ENCODE measurements at regions not wholly inside any gene's neighbourhood (a gene's known extent, or its start where the extent isn't known, plus 50 kb on each side); places are given as distances from the start of the nearest gene placed in this dataset.

- no peak for DNase-seq
Observed at GRCh38 chr6:138580040-138580439, 80.7 kb upstream of the NHSL1 start.

GRCh38 chr6:138580801-138581200, 81.5 kb upstream of the NHSL1 start:
- no peak for DNase-seq

DNA sequence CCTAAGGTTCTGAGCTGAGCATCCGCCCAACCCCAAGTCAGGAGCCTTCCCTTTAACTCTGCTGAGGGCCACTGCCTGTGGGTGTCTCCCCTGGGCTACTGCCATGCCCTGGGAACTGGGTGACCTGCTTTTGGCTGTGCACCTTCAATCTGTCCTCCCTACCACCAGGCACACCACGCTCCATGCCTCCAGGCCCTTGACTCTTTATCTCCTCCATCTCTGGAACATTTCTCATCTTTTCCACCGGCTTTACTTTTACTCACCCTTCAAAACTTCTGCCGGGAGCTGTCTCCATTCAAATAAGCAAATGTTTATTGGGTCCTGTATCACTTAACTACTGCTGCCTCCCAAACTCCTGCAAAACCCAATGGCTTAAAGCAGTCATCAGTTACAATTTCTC, 83.3 kb upstream of the NHSL1 start:
- no peak for DNase-seq

DNA sequence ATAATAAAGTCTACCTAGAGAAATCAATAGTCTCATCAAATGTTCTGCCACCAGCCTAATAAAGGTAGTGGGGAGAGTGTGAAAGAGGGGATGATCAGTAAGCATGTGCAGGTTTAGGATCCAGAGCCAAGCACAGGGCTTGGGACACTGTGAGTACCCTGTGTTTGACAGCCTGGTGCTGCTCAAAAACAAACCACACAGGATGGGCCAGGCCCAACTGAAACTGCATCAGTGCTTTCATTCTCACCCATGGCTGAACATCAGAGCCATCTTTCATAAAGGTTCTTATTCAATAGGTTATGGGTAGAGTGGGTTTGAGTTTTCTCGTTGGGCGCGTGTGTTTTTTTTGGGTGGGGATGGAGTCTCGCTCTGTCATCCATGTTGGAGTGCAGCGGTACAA, 87.3 kb upstream of the NHSL1 start:
- DNase-seq = no peak

DNA sequence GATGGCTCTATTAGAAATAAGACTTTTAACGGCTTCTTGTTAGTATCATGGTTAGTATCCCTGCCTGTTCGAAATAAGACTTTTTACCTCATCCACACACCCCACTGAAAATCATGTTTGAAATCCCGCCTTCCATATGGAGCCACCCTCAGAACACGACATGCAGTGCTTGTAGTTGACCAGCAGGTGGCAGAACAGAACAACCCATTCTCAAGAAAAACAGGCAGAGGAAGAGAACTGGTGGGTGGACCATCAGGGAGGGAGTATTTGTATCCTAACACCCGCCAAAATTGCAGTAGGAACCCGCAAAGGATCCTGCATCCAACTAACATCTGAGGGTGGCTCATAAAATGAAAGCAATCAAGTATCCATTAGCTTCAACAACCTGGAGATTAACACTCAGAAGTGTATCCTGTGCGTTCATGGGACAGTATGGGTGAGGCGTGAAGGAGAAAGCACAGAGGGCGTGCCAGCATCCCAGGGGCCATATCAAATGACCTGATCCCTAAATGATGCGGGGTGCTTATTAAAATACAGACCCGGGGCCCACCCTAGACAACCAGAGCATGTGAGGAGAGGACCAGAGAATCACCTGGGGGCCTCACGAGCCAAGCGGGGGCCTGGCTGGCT, 89.6 kb upstream of the NHSL1 start:
- DNase-seq = peak; percentile 50

DNA sequence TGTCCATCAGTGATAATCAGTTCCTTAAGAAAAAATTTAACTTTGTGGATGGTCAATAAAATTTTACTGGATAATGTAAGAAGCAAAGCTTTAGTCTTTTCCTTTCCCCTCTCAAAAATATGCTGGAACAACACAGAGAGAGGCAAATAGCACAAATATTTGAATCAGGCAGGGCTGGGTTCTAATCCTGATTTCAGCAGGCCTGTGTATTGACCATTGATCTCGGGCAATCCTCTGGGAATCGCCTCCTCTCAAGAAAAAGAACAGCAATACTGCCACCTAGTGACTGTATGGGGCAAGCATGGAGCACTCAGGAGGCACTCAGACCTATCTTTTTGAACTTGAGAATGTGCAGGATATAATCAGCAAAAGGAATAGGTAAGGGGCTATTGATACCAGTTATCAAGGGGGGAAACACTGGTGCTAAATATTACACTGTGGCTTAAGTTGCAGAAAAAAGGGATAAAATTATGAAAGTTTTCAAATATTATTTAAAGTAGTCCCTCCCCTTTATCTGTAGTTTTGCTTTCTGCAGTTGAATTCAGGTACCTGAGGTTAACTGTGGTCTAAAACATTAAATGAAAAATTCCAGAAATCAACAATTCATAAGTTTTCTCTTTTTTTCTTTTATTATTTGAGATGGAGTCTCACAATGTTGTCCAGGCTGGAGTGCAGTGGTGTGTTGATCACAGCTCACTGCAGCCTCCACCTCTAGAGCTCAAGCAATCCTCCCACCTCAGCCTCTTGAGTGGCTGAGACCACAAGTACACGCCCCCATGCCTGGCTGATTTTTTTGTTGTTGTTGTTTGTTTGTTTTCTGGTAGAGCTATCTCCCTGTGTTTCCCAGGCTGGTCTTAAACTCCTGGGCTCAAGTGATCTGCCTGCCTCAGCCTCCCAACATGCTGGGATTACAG, 91.8 kb upstream of the NHSL1 start:
- DNase-seq = peak; percentile 23

DNA sequence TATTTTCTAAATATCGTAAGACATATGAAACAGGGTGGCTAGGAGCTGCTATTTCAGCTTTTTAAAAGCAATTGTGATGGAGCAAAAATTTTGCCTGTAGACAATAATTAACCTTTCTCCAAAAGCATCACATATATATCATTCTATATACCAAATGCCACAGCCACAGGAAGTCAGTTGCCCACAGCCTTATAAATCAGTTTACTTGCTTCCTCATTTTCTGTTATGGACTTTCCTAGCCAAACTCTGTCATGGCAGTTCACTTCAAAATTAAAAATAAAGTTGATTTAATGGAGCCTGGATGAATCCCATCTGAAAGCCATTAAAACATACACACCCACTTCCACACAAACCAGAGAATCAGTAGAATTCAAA, 93.4 kb upstream of the NHSL1 start:
- DNase-seq = no peak

DNA sequence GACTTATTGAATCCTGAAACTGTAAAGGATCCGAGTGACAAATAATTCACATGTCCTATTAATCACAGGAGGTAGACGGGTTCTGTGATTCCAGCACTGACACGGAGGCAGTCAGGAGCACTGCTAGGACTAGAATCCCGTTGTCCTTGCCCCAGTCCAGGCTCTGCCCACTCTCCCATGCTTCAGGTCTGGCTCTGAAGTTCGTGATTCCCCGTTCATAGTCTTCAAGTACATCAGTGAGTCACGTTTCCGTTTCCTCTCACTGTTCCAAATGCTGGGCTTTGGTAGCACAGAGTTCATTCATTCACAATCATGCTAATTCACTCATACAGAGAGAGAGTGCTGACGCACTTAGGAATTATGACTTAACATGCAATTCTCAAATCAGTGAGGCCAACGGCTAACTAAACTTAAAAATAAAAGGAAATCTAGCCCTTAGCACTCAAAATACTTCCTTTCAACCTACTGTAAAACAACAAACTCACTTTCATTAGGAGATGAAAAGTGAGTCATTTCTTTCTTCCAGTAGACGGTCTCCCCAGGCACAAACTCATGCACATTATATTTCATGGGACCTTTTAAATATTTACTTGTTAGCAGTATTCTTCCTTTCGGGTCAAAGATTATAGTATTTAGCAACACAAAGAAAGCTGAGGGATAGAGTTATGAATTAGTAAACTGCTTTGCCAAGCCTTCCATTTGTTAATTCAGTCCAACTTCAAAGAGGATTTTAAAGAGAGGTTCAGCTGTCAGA, 94.0 kb upstream of the NHSL1 start:
- DNase-seq = peak; percentile 20

DNA sequence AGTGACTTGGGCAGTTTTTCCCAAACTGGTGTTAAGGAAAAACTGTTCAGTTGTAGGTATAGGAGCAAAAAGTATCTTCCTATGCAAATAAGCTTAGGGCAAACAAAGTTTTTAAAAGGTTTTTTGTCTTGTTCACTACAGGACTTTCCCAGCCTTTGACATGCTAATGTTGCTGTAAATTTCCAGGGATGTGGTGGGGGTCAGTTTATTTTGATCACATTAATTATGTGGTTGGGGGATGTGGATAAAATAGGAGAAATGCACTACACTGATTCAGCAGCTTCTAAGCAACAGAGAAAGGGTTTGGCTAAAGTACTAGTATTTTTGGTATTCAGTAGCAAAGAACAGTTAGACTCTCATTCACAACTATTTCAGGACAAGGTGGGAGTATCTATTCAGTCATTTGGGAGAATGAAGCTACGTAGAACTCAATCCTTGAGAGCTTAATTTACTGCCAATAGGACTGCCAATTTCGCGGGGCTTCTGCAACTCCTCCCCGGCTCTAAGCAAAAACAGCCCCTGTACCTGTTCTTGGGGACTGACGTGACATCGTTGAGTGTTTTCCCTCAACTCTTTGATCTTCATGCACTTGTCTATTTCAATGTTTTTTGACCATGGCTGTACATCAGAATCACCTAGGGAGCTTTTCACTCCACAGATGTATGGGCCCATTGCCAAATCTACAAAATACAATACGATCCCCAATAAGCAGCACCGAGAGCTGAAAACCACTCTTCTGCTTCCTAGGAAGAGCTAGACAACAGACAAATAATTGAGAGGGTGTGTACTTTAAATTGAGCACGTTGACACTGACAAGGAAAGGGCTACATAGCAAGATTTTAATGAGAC, 94.8 kb upstream of the NHSL1 start:
- no peak for DNase-seq

DNA sequence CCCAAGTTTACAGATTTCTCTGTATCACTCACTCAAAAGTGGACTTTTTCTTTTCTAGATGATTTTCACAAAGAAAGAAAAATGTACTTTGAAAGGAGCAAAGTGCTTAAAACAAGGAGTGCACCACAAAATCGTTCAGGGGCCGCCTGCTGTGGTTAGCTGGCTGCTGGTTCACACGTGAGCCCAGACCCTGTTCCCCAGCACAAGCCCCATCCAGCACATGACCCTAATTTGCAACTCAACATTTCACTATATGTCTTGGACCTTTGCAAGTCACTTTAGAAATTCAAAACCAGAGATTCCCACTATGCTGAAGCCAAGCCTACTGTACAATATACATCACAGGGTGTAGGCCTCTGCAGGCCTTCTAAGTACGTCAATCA, 95.5 kb upstream of the NHSL1 start:
- no peak for DNase-seq

GRCh38 chr6:138596126-138596525, 96.8 kb upstream of the NHSL1 start:
- DNase-seq = no peak

DNA sequence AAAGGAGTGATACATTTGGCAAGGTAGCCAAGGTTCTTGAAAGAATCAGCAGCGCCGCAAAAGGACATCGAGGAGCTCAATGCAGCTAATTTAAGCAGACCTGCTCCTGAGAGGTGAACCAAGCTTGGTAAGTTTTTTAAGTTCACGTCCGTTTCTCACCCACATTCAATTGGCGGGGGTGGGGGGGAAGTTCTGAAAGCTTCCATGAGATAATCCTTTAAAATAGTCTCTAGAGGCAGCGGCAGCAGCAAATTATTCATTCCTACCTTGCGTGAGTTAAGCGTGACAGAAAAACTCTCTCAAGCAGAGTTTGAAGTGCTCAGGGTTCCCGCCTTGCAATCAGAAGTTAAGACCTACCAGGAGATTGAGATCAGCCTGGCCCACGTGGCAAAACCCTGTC, 97.3 kb upstream of the NHSL1 start:
- no peak for DNase-seq

DNA sequence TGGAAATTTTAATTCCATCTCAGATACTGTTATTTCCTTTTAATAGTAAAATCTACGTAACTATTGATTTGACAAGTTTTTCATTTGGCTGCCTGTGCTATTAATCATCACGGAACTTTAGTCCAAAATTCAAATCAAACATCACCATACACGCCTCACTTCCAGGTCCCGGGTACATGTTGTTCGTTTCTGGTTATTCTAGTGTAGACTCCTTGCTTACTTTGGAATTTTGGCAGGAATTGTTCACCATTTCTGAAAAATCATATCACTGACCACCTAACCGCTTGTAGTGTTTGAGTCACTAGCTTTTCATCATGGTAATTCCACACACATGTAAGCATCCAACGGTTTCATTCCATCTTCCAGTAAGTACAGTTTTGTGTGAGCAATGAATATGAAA, 98.0 kb upstream of the NHSL1 start:
- DNase-seq = no peak

DNA sequence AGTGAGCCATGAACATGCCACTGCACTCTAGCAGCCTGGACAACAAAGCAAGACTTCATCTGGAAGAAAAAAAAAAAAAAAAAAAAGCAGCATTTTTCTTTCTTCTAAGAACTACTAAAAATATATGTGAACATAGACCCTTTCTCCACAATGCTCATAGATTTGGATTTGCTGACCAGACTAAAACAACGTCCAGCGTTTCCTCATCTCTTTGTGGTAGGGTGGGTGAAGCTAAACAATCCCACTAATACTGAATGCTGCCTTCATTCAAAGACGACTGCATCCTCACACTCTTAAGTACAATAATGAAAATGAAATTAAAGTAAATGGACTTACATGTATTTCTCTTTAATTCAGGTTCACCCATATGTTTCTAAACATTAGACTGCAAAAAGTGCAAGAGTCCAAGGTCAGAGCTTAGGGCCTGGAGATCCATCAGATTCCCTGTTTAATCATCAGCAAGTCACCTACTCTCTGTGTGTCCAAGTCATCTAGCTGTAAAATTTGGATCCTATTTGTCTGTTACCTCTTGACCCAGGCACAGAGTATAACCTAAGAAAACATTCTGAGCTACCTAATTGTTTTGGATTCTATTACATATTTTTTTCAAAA, 99.4 kb upstream of the NHSL1 start:
- DNase-seq = no peak

- no peak for DNase-seq
Observed at GRCh38 chr6:138600261-138600660, 101.0 kb upstream of the NHSL1 start.

GRCh38 chr6:138600726-138601125, 101.4 kb upstream of the NHSL1 start:
- no peak for DNase-seq

GRCh38 chr6:138601128-138601527, 101.8 kb upstream of the NHSL1 start:
- DNase-seq = no peak

DNA sequence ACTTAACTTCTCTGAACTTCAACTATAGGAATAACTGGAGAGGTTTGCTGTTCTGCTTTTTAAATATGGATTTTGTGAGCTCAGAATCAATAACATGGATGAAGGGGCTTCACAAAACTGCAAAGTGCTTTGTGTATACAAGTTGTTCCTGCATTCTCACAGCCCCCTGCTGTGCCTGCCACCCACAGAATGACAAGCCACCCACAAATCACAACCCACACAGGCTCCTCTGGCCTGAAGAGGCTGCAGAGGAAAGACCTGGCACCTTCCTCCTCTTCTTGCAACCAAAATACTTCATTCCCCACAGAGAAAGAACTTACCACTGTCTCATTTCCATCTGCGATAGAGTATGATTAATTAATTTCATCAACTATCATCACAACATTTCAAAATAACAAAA, 106.7 kb upstream of the NHSL1 start:
- no peak for DNase-seq

DNA sequence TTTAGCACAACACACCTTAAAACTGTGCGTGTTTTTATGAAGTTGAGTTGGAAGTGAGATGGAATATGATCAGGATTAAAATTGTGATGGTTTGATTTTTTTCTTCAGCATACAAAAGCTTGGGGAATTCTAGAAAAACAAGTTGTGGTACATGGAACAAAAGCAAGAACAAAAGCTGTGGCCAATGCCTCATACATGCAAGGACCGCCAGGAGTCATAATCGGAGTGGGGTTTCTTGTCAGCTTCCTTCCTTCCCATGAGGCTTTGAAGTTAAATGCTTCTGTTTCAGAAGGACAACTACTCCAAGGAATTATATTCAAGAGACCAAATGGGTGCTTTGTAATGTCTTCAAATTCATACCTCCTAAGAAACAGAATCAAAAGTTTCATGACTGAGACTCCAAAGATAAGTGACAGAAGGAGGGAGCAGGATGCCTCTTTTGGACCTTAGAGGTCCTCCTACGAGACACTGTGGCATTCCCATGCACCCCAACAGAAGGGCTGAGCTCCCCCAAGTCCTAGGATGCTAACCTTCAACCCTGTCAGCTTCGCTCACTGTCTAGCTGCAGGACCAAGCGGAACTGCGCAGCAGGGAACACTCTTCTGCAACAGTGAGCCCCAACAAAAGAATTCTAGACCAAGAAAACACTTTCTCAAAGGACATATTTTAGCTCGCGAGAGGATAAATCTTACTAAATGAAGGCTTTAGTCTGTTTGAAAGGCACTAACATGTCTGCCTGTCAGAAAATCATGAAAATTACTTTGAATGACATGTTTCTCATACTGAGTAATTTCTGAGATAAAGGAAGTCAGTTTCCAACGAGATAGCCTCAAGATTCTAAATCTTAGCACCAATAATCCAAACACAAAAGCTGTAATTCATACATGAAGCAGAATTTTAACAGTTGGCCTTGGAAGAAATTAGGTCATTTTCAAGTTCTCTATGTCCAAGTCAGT, 108.5 kb upstream of the NHSL1 start:
- DNase-seq = no peak

DNA sequence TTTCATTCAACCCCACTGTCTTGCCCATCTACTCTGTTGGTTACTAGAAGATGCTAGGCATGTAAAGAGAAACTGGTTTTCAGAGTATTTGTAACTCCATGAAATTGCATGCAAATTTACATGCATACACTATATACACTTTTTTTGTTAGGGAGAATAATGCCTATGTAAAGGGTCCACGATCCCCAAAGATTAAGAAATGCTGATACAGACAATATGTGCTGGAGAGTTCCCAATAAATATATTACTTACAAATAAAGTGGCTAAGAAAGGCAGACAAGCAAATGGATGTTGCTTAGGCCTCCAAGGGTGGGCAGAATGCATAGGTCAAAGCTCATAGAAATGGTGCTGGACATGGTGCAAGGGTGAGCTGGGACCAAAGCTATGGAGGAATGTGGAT, 109.6 kb upstream of the NHSL1 start:
- no peak for DNase-seq

- no peak for DNase-seq
Observed at GRCh38 chr6:138609801-138610430, 110.6 kb upstream of the NHSL1 start.
